Neural crest cell (in vitro differentiated cells): ENCODE measurements at regions not wholly inside any gene's neighbourhood (a gene's known extent, or its start where the extent isn't known, plus 50 kb on each side); places are given as distances from the start of the nearest gene placed in this dataset.

Experiments
- DNase-seq: peaks from one replicate; pipeline ENCODE4 v3.0.0; 2021; ENCODE audit warnings: low read depth, mixed read lengths, low spot score
- H3K27ac Mint-ChIP-seq: one replicate; pipeline ENCODE4 v1.8.0; 2021; ENCODE audit warnings: mild to moderate bottlenecking, mixed read lengths; ENCODE audit not compliant: unreplicated experiment
- H3K27me3 Mint-ChIP-seq: 2 replicates; pipeline ENCODE4 v1.8.0; 2021; ENCODE audit warnings: low read depth, mild to moderate bottlenecking, mixed read lengths
- H3K36me3 Mint-ChIP-seq: 2 replicates; pipeline ENCODE4 v1.8.0; 2021; ENCODE audit warnings: low read depth, mild to moderate bottlenecking, mixed read lengths
- H3K4me1 Mint-ChIP-seq: 2 replicates; pipeline ENCODE4 v1.8.0; 2021; ENCODE audit warnings: mixed read lengths
- H3K4me3 Mint-ChIP-seq: one replicate; pipeline ENCODE4 v1.8.0; 2021; ENCODE audit warnings: mild to moderate bottlenecking, mixed read lengths
- H3K9me3 Mint-ChIP-seq: 2 replicates; pipeline ENCODE4 v1.8.0; 2021; ENCODE audit warnings: mixed read lengths
- CTCF ChIP-seq: fragments of 200-600 bp; sonication (generic); conservative IDR thresholded peaks from 2 replicates; pipeline ENCODE4 v1.5.0; 2021; ENCODE audit warnings: antibody characterized with exemption, mild to moderate bottlenecking

DNA sequence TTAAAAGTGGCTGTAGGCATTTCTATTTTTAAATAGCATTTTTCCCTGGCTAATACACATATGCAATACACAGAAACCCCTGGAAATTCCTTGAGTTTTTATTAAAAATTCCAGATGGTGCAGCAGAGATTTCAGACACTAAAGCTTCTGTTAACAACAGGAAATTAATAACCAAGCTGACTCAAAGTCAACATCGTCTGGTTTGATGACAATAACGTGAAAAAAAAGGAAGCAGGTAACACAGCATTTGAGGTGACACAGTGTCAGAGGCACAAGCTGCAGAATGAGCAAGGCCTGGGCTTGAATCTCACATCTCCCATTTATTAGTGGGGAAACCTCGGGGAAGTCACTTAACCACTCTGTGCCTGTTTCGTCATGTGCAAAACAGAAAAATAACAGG, 64.6 kb upstream of the GJB5 start:
- Mint-ChIP-seq H3K4me1 (peaks cover 4% of the 10 kb centered on the region), H3K36me3 (no peaks in the 10 kb centered on the region), H3K27ac (no peak overlapping the region), H3K27me3 (peaks cover 40% of the 10 kb centered on the region), H3K4me3 (no peak overlapping the region), H3K9me3 (peaks cover 2% of the 10 kb centered on the region)
- TF ChIP-seq CTCF = no peak
- DNase-seq = no peak

GRCh38 chr1:34693081-34693480, 61.8 kb upstream of the GJB5 start:
- Mint-ChIP-seq H3K36me3 (no peaks in the 10 kb centered on the region), H3K27me3 (peaks cover 30% of the 10 kb centered on the region), H3K4me3 (no peak overlapping the region), H3K27ac (no peak overlapping the region), H3K9me3 (peaks cover 3% of the 10 kb centered on the region), H3K4me1 (peaks cover 21% of the 10 kb centered on the region)
- DNase-seq = no peak
- TF ChIP-seq CTCF = no peak

GRCh38 chr1:34694383-34694782, 60.5 kb upstream of the GJB5 start:
- H3K9me3 Mint-ChIP-seq = peaks cover 3% of the 10 kb centered on the region
- H3K4me1 Mint-ChIP-seq = peaks cover 17% of the 10 kb centered on the region
- no peaks in the 10 kb centered on the region for H3K36me3 Mint-ChIP-seq
- no peak for TF ChIP-seq CTCF
- no peak for DNase-seq
- H3K27ac Mint-ChIP-seq = no peak overlapping the region
- H3K27me3 Mint-ChIP-seq = peaks cover 25% of the 10 kb centered on the region
- no peak overlapping the region for H3K4me3 Mint-ChIP-seq

GRCh38 chr1:34695580-34695979, 59.3 kb upstream of the GJB5 start:
- DNase-seq = no peak
- H3K36me3 Mint-ChIP-seq = no peaks in the 10 kb centered on the region
- no peak overlapping the region for H3K27ac Mint-ChIP-seq
- no peak overlapping the region for H3K4me3 Mint-ChIP-seq
- H3K4me1 Mint-ChIP-seq = peaks cover 17% of the 10 kb centered on the region
- H3K27me3 Mint-ChIP-seq = peaks cover 15% of the 10 kb centered on the region
- H3K9me3 Mint-ChIP-seq = peaks cover 3% of the 10 kb centered on the region
- no peak for TF ChIP-seq CTCF

DNA sequence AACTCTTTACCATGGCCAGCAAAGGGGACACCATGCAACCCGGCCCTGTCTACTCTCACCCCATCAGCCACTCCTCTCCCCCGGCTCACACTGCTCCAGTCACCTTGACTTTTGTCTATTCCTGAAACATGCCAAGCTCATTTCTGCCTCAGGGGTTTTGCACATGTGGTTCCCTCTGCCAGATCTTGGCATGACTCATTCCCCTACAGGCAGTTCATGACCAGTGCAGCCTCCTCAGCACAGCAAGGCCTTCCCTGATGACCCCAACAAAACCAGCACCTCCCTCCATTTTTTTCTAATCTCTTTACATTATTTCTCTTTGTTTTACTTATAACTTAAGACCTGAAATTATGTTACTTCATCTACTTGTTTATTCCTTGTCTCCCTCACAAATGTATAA, 58.6 kb upstream of the GJB5 start:
- peaks cover 3% of the 10 kb centered on the region for H3K9me3 Mint-ChIP-seq
- no peak for DNase-seq
- peaks cover 16% of the 10 kb centered on the region for H3K27me3 Mint-ChIP-seq
- H3K4me3 Mint-ChIP-seq = no peak overlapping the region
- no peak overlapping the region for H3K27ac Mint-ChIP-seq
- H3K4me1 Mint-ChIP-seq = peaks cover 17% of the 10 kb centered on the region
- peak; percentile 32 for TF ChIP-seq CTCF
- no peaks in the 10 kb centered on the region for H3K36me3 Mint-ChIP-seq

DNA sequence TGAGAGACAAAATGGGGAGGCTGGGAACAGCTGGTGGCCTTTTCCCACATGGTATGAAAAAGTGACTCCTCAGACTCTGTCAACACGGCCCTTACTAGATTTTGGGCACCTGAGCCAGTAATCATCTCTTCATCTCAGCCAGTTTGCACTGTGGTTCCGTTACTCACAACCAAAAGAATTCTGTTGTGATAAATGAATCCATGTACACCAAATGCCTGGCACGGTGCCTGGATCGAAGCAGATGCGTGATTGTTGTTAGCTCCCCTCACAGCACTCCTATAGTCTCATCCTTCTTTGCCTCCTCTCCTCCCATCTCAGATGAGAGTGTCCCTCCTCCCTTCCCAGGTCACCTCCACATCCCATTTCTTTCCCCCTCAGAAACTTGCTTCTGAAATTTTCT, 57.9 kb upstream of the GJB5 start:
- no peak overlapping the region for H3K4me3 Mint-ChIP-seq
- no peak for TF ChIP-seq CTCF
- peaks cover 3% of the 10 kb centered on the region for H3K9me3 Mint-ChIP-seq
- H3K27ac Mint-ChIP-seq = no peak overlapping the region
- peaks cover 17% of the 10 kb centered on the region for H3K4me1 Mint-ChIP-seq
- no peaks in the 10 kb centered on the region for H3K36me3 Mint-ChIP-seq
- no peak for DNase-seq
- H3K27me3 Mint-ChIP-seq = peaks cover 13% of the 10 kb centered on the region
